ENCODE measurements at regions not wholly inside any gene's neighbourhood (a gene's known extent, or its start where the extent isn't known, plus 50 kb on each side); places are given as distances from the start of the nearest gene placed in this dataset.
A peak's percentile ranks its signal among the peaks of the same experiment; 100 is the strongest.

DNA sequence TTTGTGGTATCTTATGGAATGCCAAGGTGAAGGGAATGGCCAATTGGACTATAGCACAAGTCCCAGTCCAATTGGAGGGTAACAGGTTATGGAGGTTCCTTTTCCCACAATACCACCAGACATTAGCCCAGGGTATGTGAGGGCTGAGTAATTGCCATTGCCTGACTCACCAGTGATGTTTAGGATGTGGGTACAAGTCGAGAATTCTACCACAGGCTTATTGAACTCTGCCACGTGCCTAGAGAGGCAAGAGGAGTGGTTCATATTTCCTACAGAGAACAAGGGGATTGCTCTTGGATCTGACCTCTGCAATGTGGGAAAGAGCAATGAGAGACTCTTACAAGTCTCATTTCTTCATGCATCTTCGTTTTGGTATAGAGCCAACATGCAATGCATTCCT is 85.0 kb upstream of the XCR1 start:
- H3K36me3 Mint-ChIP-seq = no peaks in the 10 kb centered on the region
- H3K4me1 ChIP-seq (ENCODE audit: control insufficient read depth, insufficient read depth, low read length, poor library complexity, severe bottlenecking) = peaks cover 10% of the 10 kb centered on the region

DNA sequence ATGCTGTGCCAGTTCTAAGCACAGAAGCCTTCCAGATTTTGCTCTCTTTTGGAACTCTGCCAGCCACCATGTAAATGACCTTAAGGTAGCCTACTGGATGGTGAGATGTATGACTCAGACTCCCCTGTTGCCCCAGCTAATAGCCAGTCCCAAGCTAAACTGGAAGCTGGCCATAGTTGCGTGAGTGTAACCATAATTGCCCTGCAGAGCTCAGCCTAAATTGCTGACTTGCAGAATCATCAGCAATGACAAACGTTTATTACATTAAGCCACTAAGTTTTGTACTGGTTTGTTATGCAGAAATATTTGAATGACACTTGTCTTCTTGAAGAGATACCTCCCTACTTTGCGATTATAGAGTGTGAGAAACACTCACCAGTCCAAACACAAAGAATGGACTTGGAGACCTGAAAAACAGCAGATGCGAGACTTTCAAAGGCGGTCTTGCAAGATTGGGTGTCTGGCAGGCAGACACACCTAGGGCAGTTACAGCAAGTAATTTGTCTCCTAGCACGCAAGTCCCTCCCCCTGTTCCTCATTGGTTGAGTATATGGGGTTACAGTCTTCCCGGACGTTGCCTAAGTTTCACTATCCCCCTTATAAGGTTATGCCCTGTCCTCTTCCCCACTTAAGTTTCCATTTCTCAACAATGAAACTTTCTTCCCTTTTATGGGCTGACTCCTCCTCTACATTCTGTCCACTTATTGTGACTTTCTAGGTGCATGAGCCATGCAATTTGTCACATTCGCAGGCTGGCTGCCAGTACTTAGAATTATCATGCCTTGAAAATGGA is 83.6 kb upstream of the XCR1 start:
- H3K36me3 Mint-ChIP-seq = no peaks in the 10 kb centered on the region
- DNase-seq (no peak), ATAC-seq (ENCODE audit: low read depth in 2 of 2) (peak in 1 of 2 donors; percentile 18)
- Histone ChIP-seq H3K4me3 (ENCODE audit: low read depth, low read length) (no peak overlapping the region), H3K4me1 (ENCODE audit: control insufficient read depth, insufficient read depth, low read length, poor library complexity, severe bottlenecking) (peaks cover 10% of the 10 kb centered on the region), H3K9me3 (ENCODE audit: control insufficient read depth in 2 of 2, low read length in 2 of 2) (no peaks in the 10 kb centered on the region), H3K36me3 (ENCODE audit: control insufficient read depth, insufficient read depth, low read length) (no peaks in the 10 kb centered on the region), H3K27me3 (ENCODE audit: control insufficient read depth, insufficient read depth, low read length) (no peaks in the 10 kb centered on the region), H3K27ac (ENCODE audit: insufficient read depth, low read length, poor library complexity, severe bottlenecking) (no peak overlapping the region)
- no peaks in the 10 kb centered on the region for H3K9me3 Mint-ChIP-seq
- H3K4me1 Mint-ChIP-seq = peaks cover 0 to 19% (median 12%) of the 10 kb centered on the region in 4 donors
- no peak overlapping the region for H3K27ac Mint-ChIP-seq
- no peak overlapping the region for H3K4me3 Mint-ChIP-seq
- no peaks in the 10 kb centered on the region for H3K27me3 Mint-ChIP-seq

More for the DNA sequence above, 85.0 kb upstream of the XCR1 start:
- H3K27ac Mint-ChIP-seq = no peak overlapping the region
- H3K4me3 Mint-ChIP-seq = no peak overlapping the region
- DNase-seq (no peak), ATAC-seq (ENCODE audit: low read depth in 2 of 2) (no peak)
- H3K9me3 Mint-ChIP-seq = no peaks in the 10 kb centered on the region
- H3K27me3 Mint-ChIP-seq = no peaks in the 10 kb centered on the region
- Histone ChIP-seq H3K27me3 (ENCODE audit: control insufficient read depth, insufficient read depth, low read length) (no peaks in the 10 kb centered on the region), H3K27ac (ENCODE audit: insufficient read depth, low read length, poor library complexity, severe bottlenecking) (no peak overlapping the region), H3K36me3 (ENCODE audit: control insufficient read depth, insufficient read depth, low read length) (no peaks in the 10 kb centered on the region), H3K4me3 (ENCODE audit: low read depth, low read length) (no peak overlapping the region), H3K9me3 (ENCODE audit: control insufficient read depth in 2 of 2, low read length in 2 of 2) (no peaks in the 10 kb centered on the region)
- peaks cover 0 to 19% (median 12%) of the 10 kb centered on the region in 4 donors for H3K4me1 Mint-ChIP-seq

DNA sequence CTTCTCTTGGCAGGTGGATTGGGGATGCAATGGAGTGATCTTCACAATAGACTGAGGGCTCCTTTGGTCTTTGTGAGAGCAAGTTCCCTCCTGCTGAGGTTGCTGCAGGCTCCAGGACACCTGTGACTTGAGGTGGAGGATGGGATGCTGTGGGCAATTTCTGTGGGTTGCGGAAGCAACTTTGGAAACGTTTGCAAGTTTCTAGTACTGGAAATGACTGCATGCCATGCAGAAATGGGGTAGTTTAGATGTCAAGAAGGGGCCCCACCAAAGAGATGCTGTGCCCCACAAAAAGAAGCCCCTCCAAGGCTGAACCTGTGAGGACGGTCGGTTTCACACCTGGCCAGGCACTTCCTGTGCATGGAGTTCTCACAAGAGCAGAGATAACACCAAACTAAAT is 80.4 kb upstream of the XCR1 start:
- Mint-ChIP-seq H3K27ac (no peak overlapping the region), H3K4me3 (no peak overlapping the region), H3K4me1 (peaks cover 9 to 23% (median 15%) of the 10 kb centered on the region in 4 donors), H3K27me3 (no peaks in the 10 kb centered on the region), H3K9me3 (no peaks in the 10 kb centered on the region), H3K36me3 (no peaks in the 10 kb centered on the region)
- Histone ChIP-seq H3K36me3 (ENCODE audit: control insufficient read depth, insufficient read depth, low read length) (no peaks in the 10 kb centered on the region), H3K27me3 (ENCODE audit: control insufficient read depth, insufficient read depth, low read length) (no peaks in the 10 kb centered on the region), H3K4me3 (ENCODE audit: low read depth, low read length) (no peak overlapping the region), H3K9me3 (ENCODE audit: control insufficient read depth in 2 of 2, low read length in 2 of 2) (no peaks in the 10 kb centered on the region), H3K27ac (ENCODE audit: insufficient read depth, low read length, poor library complexity, severe bottlenecking) (no peak overlapping the region), H3K4me1 (ENCODE audit: control insufficient read depth, insufficient read depth, low read length, poor library complexity, severe bottlenecking) (peaks cover 10% of the 10 kb centered on the region)
- ATAC-seq (ENCODE audit: low read depth in 2 of 2) (no peak), DNase-seq (no peak)

DNA sequence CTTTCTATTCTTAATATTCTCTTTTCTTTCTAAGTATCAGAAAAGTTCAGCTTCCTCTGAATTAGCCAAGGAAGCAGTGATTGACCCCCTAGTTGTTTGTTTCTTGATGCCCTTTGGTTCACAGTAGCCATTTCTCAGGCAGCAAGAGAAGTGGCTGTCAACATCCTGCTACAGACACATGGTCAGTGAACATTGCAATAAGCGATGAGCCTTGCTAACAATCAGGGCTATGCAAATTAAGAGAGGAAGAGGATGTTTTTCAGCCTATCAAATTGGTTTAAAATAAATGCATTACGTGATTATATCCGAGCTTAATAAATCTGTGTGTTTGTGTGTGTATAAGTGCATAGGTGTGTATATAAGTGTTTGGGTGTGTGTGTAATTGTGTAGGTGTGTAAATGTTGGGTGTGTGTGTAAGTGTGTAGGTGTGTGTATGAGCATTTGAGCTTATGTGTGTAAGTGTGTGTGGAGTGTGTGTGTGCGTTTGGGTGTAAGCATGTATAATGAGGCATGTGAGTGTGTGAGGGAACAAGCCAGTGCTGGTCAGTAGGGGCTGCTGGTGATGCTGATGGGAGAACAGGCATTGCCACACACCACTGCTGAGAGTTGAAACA is 78.1 kb upstream of the XCR1 start:
- Mint-ChIP-seq H3K9me3 (peaks cover 0 to 6% (median 4%) of the 10 kb centered on the region in 7 donors), H3K4me3 (no peak overlapping the region), H3K27me3 (no peaks in the 10 kb centered on the region), H3K36me3 (peaks cover 5% of the 10 kb centered on the region), H3K27ac (peak overlapping the region in 2 of 3 donors; percentile 12 to 18), H3K4me1 (peaks cover 9 to 28% (median 17%) of the 10 kb centered on the region in 4 donors)
- H3K4me1 ChIP-seq (ENCODE audit: control insufficient read depth, insufficient read depth, low read length, poor library complexity, severe bottlenecking) = peaks cover 13% of the 10 kb centered on the region
- no peak overlapping the region for H3K4me3 ChIP-seq (ENCODE audit: low read depth, low read length)
- no peaks in the 10 kb centered on the region for H3K27me3 ChIP-seq (ENCODE audit: control insufficient read depth, insufficient read depth, low read length)
- ATAC-seq (ENCODE audit: low read depth in 2 of 2) (no peak), DNase-seq (peak in 1 of 3 donors; percentile 37)
- no peaks in the 10 kb centered on the region for H3K9me3 ChIP-seq (ENCODE audit: control insufficient read depth in 2 of 2, low read length in 2 of 2)
- no peak overlapping the region for H3K27ac ChIP-seq (ENCODE audit: insufficient read depth, low read length, poor library complexity, severe bottlenecking)
- no peaks in the 10 kb centered on the region for H3K36me3 ChIP-seq (ENCODE audit: control insufficient read depth, insufficient read depth, low read length)

DNA sequence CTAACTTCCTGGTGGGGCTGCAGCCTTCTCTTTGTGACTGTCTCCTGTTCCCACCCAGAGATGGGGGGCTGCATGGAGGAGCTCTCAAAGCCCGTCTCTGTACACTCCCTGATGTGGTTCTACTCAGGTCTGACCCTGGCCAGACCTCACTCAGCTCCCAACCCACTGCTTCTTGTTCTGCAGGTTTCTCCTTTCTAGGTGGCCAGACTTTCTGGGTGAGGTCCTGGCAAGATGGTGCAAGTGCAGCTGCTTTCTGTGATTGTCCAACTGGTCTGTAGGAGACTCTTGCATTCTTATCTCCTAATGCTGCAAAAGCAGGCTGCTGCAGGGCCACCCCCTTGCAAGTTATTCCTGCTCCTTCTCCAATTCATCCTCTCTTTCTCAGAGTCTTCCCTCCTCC is 77.4 kb upstream of the XCR1 start:
- Mint-ChIP-seq H3K4me3 (no peak overlapping the region), H3K27me3 (no peaks in the 10 kb centered on the region), H3K36me3 (peaks cover 5% of the 10 kb centered on the region), H3K9me3 (peaks cover 0 to 6% (median 4%) of the 10 kb centered on the region in 7 donors), H3K27ac (peak overlapping the region; percentile 8 to 78 (median 18)), H3K4me1 (peaks cover 9 to 31% (median 19%) of the 10 kb centered on the region in 4 donors)
- Histone ChIP-seq H3K9me3 (ENCODE audit: control insufficient read depth in 2 of 2, low read length in 2 of 2) (no peaks in the 10 kb centered on the region), H3K4me3 (ENCODE audit: low read depth, low read length) (no peak overlapping the region), H3K36me3 (ENCODE audit: control insufficient read depth, insufficient read depth, low read length) (no peaks in the 10 kb centered on the region), H3K27ac (ENCODE audit: insufficient read depth, low read length, poor library complexity, severe bottlenecking) (no peak overlapping the region), H3K4me1 (ENCODE audit: control insufficient read depth, insufficient read depth, low read length, poor library complexity, severe bottlenecking) (peaks cover 12% of the 10 kb centered on the region), H3K27me3 (ENCODE audit: control insufficient read depth, insufficient read depth, low read length) (no peaks in the 10 kb centered on the region)
- no peak for ATAC-seq (ENCODE audit: low read depth in 2 of 2)
- DNase-seq = no peak

DNA sequence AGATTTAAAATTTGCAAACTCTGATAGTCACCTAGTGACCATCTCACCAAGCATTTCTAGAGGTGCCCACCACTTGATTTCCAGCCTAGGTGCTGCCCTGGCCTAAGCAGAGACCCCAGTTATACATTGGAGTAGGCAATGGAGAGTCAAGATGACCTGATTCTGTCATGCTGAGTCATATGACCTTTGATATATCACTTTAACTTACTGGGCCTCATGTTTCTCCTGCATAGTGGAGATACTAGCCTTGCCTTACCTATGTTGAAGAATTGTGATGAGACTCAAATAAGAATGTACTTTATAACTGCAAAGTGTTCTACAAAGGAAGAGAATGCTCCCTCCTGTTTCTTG is 75.5 kb upstream of the XCR1 start:
- no peaks in the 10 kb centered on the region for H3K27me3 Mint-ChIP-seq
- H3K27ac ChIP-seq (ENCODE audit: insufficient read depth, low read length, poor library complexity, severe bottlenecking) = no peak overlapping the region
- H3K9me3 ChIP-seq (ENCODE audit: control insufficient read depth in 2 of 2, low read length in 2 of 2) = no peaks in the 10 kb centered on the region
- peaks cover 0 to 6% (median 4%) of the 10 kb centered on the region in 7 donors for H3K9me3 Mint-ChIP-seq
- no peak for DNase-seq
- no peak overlapping the region for H3K27ac Mint-ChIP-seq
- H3K27me3 ChIP-seq (ENCODE audit: control insufficient read depth, insufficient read depth, low read length) = no peaks in the 10 kb centered on the region
- H3K4me3 ChIP-seq (ENCODE audit: low read depth, low read length) = no peak overlapping the region
- peaks cover 25 to 39% (median 27%) of the 10 kb centered on the region in 4 donors for H3K4me1 Mint-ChIP-seq
- H3K36me3 ChIP-seq (ENCODE audit: control insufficient read depth, insufficient read depth, low read length) = no peaks in the 10 kb centered on the region
- H3K4me1 ChIP-seq (ENCODE audit: control insufficient read depth, insufficient read depth, low read length, poor library complexity, severe bottlenecking) = peaks cover 18% of the 10 kb centered on the region
- H3K4me3 Mint-ChIP-seq = no peak overlapping the region
- no peak for ATAC-seq (ENCODE audit: low read depth in 2 of 2)
- H3K36me3 Mint-ChIP-seq = peaks cover 5% of the 10 kb centered on the region

DNA sequence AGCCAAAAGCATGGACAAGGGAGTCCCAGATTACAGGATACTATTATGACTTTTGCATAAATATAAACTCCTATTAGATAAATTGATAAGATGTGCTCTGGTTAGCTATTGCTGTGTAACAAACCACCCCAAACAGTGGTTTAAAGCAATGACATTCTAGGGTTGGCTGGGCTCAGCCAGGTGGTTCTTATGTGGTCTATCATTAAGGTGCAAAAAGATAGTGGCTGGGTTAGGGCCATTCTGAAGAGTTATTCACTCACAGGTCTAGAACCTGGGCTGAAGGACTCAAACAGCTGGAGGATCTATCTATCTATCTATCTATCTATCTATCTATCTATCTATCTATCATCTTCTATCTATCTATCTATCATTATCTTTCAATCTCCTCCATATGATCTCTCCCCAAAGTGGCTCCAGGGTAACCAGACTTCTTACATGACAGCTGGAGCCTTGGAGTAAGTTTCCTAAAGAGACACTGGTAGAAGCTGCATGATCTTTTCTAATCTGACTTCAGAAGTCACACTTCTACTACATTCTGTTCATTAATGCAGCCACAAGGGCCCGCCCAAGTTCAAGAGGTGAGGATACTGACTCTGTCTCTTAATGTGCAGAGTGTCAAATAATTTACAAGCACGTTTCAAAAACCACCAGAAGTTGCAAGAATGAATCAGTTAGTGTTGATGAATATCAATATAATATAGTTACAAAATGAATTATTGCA is 74.9 kb upstream of the XCR1 start:
- DNase-seq (peak in 1 of 3 donors; percentile 30), ATAC-seq (ENCODE audit: low read depth in 2 of 2) (no peak)
- peaks cover 5% of the 10 kb centered on the region for H3K36me3 Mint-ChIP-seq
- Histone ChIP-seq H3K4me3 (ENCODE audit: low read depth, low read length) (no peak overlapping the region), H3K36me3 (ENCODE audit: control insufficient read depth, insufficient read depth, low read length) (no peaks in the 10 kb centered on the region), H3K9me3 (ENCODE audit: control insufficient read depth in 2 of 2, low read length in 2 of 2) (no peaks in the 10 kb centered on the region), H3K27ac (ENCODE audit: insufficient read depth, low read length, poor library complexity, severe bottlenecking) (no peak overlapping the region), H3K4me1 (ENCODE audit: control insufficient read depth, insufficient read depth, low read length, poor library complexity, severe bottlenecking) (peaks cover 23% of the 10 kb centered on the region), H3K27me3 (ENCODE audit: control insufficient read depth, insufficient read depth, low read length) (no peaks in the 10 kb centered on the region)
- H3K27ac Mint-ChIP-seq = peak overlapping the region in 2 of 3 donors; percentile 15 to 86
- peaks cover 0 to 6% (median 4%) of the 10 kb centered on the region in 7 donors for H3K9me3 Mint-ChIP-seq
- H3K4me3 Mint-ChIP-seq = no peak overlapping the region
- H3K27me3 Mint-ChIP-seq = no peaks in the 10 kb centered on the region
- peaks cover 27 to 45% (median 31%) of the 10 kb centered on the region in 4 donors for H3K4me1 Mint-ChIP-seq
